ENCODE measurements at regions not wholly inside any gene's neighbourhood (a gene's known extent, or its start where the extent isn't known, plus 50 kb on each side); places are given as distances from the start of the nearest gene placed in this dataset.

DNA sequence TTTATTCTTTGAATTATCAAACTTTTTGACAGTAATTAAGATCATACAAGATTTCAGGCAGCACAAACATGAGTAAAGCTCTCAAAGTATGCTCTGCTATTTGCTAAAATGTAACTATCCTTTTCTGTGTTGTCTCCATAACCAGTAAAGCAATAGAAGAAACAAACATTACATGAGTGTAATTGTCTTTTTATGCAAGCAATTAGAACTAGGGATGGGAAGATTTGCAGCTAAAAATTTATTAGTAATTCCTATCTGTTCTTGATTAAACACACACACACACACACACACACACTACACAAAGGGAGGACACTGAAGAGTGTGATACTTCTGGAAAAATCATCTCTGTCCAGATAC, 512.9 kb downstream of the FAT4 start:
- intact Hi-C loops (cut with DNase I): no loop called here
- H3K27me3 ChIP-seq (ENCODE audit: control insufficient read depth in 1 of 2, insufficient read depth in 2 of 2, low read length in 1 of 2): no peaks in the 10 kb centered on the region
- ATAC-seq (ENCODE audit: low FRiP score): no peak
- H3K36me3 ChIP-seq (ENCODE audit: control insufficient read depth in 1 of 2, insufficient read depth in 2 of 2, low read length in 1 of 2): no peaks in the 10 kb centered on the region
- no peaks in the 10 kb centered on the region for H3K4me1 ChIP-seq (ENCODE audit: control insufficient read depth in 1 of 2, insufficient read depth in 2 of 2, low read length in 2 of 2)
- H3K4me3 ChIP-seq (ENCODE audit: low read length in 2 of 2): no peak overlapping the region
- DNase-seq: no peak
- H3K9me3 ChIP-seq (ENCODE audit: control insufficient read depth, low read length): no peaks in the 10 kb centered on the region
- H3K27ac ChIP-seq (ENCODE audit: low read depth in 1 of 2, low read length in 2 of 2): no peak overlapping the region

DNA sequence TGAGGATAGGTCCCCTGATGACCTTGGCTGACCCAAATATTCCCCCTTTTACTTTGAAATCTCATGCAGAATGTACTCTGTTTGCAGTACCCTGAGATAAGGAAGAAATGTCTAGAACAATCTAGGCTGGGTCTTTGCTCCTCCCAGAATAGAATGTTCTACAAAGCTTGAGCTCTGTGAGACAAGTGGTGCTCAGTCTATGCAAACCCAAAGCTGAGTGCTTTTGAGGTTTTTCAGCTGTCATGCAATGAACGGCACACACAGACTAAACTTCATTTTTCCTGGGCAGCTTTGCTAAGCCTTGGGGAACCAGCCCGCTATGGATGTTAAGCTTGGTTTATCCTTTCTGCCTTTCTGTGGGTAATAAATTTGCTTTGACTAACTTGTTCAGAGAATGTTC, 513.6 kb downstream of the FAT4 start:
- H3K27ac ChIP-seq (ENCODE audit: low read depth in 1 of 2, low read length in 2 of 2): no peak overlapping the region
- ATAC-seq (ENCODE audit: low FRiP score) (no peak), DNase-seq (no peak)
- WGBS, 2 donors: 28 to 30% methylated on average over 2 of the region's 2 CpGs
- no peaks in the 10 kb centered on the region for H3K9me3 ChIP-seq (ENCODE audit: control insufficient read depth, low read length)
- no peaks in the 10 kb centered on the region for H3K4me1 ChIP-seq (ENCODE audit: control insufficient read depth in 1 of 2, insufficient read depth in 2 of 2, low read length in 2 of 2)
- H3K27me3 ChIP-seq (ENCODE audit: control insufficient read depth in 1 of 2, insufficient read depth in 2 of 2, low read length in 1 of 2): no peaks in the 10 kb centered on the region
- intact Hi-C loops (cut with DNase I): no loop called here
- H3K4me3 ChIP-seq (ENCODE audit: low read length in 2 of 2): no peak overlapping the region
- H3K36me3 ChIP-seq (ENCODE audit: control insufficient read depth in 1 of 2, insufficient read depth in 2 of 2, low read length in 1 of 2): no peaks in the 10 kb centered on the region

DNA sequence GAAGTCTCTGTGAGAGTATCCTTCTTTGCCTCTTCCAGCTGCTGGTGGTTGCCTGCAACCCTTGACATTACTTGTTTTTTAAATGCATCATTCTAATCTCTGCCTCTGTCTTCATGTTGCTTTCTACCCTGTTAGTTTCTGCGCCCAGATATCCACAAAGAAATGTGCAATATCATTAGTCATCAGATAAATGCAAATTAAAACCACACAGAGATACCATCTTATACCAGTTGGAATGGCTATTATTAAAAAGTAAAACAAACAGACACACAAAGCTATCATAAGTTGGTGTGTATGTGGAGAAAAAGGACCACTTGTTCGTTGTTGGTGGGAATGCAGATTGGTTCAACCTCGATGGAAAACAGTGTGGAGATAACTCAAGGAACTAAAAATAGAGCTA, 517.4 kb downstream of the FAT4 start:
- H3K27me3 ChIP-seq (ENCODE audit: control insufficient read depth in 1 of 2, insufficient read depth in 2 of 2, low read length in 1 of 2): no peaks in the 10 kb centered on the region
- WGBS, 2 donors: 74 to 89% methylated on average over 3 of the region's 3 CpGs
- H3K4me3 ChIP-seq (ENCODE audit: low read length in 2 of 2): no peak overlapping the region
- DNase-seq: no peak
- no peak overlapping the region for H3K27ac ChIP-seq (ENCODE audit: low read depth in 1 of 2, low read length in 2 of 2)
- no peaks in the 10 kb centered on the region for H3K36me3 ChIP-seq (ENCODE audit: control insufficient read depth in 1 of 2, insufficient read depth in 2 of 2, low read length in 1 of 2)
- ATAC-seq (ENCODE audit: low FRiP score): no peak
- intact Hi-C loops (cut with DNase I): no loop called here
- no peaks in the 10 kb centered on the region for H3K9me3 ChIP-seq (ENCODE audit: control insufficient read depth, low read length)
- no peaks in the 10 kb centered on the region for H3K4me1 ChIP-seq (ENCODE audit: control insufficient read depth in 1 of 2, insufficient read depth in 2 of 2, low read length in 2 of 2)

DNA sequence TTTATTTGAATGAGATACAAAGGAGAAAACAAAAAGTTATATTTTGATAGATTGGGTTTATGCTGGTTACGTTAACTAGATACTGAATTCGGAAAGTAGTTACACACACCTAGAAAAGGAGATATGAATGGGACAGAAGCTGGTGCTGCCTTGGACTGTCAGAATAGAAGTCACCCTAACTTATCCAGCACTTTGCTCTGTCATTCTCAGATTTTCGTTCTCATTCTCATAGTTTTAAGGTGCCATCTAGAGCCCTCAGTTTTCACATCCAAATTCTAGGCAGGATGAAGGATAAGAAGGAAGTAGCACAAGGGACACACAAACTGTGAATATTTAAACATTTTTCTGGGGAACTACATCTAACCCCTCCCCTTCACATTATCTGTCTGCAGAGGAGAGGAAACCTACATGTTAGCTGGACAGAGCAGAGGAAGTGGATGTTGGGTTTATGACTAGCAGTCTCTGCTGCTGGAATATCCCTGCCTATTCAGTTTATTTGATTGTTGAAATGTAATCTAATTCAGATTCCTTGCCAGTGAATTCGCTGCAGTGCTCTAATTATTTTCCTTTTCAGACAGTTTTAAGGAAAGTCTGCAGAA, 521.9 kb downstream of the FAT4 start:
- intact Hi-C loops (cut with DNase I): no loop called here
- no peak for DNase-seq
- no peak for ATAC-seq (ENCODE audit: low FRiP score)
- 61 to 63% methylated on average over 4 of the region's 4 CpGs for WGBS, 2 donors
- Histone ChIP-seq H3K4me1 (ENCODE audit: control insufficient read depth in 1 of 2, insufficient read depth in 2 of 2, low read length in 2 of 2) (no peaks in the 10 kb centered on the region), H3K9me3 (ENCODE audit: control insufficient read depth, low read length) (no peaks in the 10 kb centered on the region), H3K27me3 (ENCODE audit: control insufficient read depth in 1 of 2, insufficient read depth in 2 of 2, low read length in 1 of 2) (no peaks in the 10 kb centered on the region), H3K36me3 (ENCODE audit: control insufficient read depth in 1 of 2, insufficient read depth in 2 of 2, low read length in 1 of 2) (no peaks in the 10 kb centered on the region), H3K27ac (ENCODE audit: low read depth in 1 of 2, low read length in 2 of 2) (no peak overlapping the region), H3K4me3 (ENCODE audit: low read length in 2 of 2) (no peak overlapping the region)

DNA sequence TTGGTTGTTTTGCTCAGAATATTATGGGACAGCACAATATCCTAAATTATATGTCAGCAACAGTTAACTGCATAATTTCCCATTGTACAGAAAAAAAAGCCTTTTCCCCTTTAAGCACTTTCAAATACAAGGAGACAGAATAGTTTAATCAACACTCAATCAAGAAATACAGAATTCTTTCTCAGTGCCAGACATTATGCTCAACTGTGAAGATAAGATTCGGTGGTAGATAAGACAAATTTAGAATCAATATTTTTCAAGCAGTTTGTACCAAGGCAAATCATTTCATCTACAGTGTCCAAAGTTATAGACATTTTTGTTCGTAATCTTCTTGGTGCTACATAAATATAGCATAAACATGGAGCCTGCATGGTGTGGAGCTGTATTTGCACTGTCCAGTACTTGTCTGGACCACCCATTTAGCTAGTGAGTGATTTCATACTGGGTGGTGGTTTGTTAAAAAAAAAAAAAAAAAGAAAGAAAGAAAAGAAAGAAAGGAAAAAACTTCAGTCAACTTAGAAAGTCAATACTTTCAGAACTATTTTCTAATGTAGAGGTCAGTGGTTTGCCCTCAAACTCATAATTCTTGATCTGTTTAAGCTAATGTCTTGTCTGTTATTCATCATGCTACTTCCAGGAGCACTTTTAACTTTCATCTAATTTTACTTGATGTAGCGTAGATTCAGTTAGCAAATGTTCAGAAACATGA, 522.9 kb downstream of the FAT4 start:
- Histone ChIP-seq H3K9me3 (ENCODE audit: control insufficient read depth, low read length) (no peaks in the 10 kb centered on the region), H3K4me3 (ENCODE audit: low read length in 2 of 2) (no peak overlapping the region), H3K27ac (ENCODE audit: low read depth in 1 of 2, low read length in 2 of 2) (no peak overlapping the region), H3K27me3 (ENCODE audit: control insufficient read depth in 1 of 2, insufficient read depth in 2 of 2, low read length in 1 of 2) (no peaks in the 10 kb centered on the region), H3K4me1 (ENCODE audit: control insufficient read depth in 1 of 2, insufficient read depth in 2 of 2, low read length in 2 of 2) (no peaks in the 10 kb centered on the region), H3K36me3 (ENCODE audit: control insufficient read depth in 1 of 2, insufficient read depth in 2 of 2, low read length in 1 of 2) (no peaks in the 10 kb centered on the region)
- intact Hi-C loops (cut with DNase I): no loop called here
- ATAC-seq (ENCODE audit: low FRiP score) (no peak), DNase-seq (no peak)
- WGBS, 2 donors: 44 to 53% methylated on average over 3 of the region's 3 CpGs

DNA sequence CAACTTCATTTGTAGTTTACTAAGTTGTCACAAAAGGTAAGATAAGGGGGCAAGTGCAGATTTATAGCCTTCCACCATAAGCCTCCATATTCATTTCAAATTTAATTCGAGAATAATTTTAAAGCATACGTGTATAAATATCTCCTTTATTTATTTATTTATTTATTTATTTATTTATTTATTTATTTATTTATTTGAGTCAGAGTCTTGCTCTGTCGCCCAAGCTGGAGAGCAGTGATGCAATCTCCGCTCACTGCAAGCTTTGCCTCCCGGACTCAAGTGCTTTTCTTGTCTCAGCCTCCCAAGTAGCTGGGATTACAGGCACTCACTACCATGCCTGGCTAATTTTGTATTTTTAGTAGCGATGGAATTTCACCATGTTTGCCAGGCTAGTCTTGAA, 523.4 kb downstream of the FAT4 start:
- ATAC-seq (ENCODE audit: low FRiP score) (no peak), DNase-seq (no peak)
- no peak overlapping the region for H3K27ac ChIP-seq (ENCODE audit: low read depth in 1 of 2, low read length in 2 of 2)
- H3K27me3 ChIP-seq (ENCODE audit: control insufficient read depth in 1 of 2, insufficient read depth in 2 of 2, low read length in 1 of 2): no peaks in the 10 kb centered on the region
- no peaks in the 10 kb centered on the region for H3K36me3 ChIP-seq (ENCODE audit: control insufficient read depth in 1 of 2, insufficient read depth in 2 of 2, low read length in 1 of 2)
- no peaks in the 10 kb centered on the region for H3K9me3 ChIP-seq (ENCODE audit: control insufficient read depth, low read length)
- H3K4me3 ChIP-seq (ENCODE audit: low read length in 2 of 2): no peak overlapping the region
- intact Hi-C loops (cut with DNase I): no loop called here
- H3K4me1 ChIP-seq (ENCODE audit: control insufficient read depth in 1 of 2, insufficient read depth in 2 of 2, low read length in 2 of 2): no peaks in the 10 kb centered on the region
- WGBS, 2 donors: 80% methylated on average over 6 of the region's 6 CpGs

DNA sequence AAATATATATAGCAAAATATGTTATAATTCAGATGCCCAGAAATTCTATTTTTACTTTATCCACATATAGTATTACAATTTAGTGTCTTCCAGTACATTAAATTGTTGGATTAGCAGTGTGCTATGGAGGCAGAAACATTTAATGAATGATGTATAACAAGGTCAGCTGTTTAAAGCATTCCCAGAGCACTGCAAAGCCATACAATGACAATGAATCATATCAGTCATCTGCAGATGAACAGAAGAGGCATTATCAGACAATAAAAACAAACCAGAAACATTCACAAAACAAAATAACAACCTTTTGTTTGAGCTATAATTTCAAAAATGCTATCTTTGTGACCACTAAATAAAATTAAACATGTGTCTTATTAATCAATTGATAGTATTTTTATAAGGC, 524.2 kb downstream of the FAT4 start:
- Histone ChIP-seq H3K36me3 (ENCODE audit: control insufficient read depth in 1 of 2, insufficient read depth in 2 of 2, low read length in 1 of 2) (no peaks in the 10 kb centered on the region), H3K4me3 (ENCODE audit: low read length in 2 of 2) (no peak overlapping the region), H3K9me3 (ENCODE audit: control insufficient read depth, low read length) (no peaks in the 10 kb centered on the region), H3K27ac (ENCODE audit: low read depth in 1 of 2, low read length in 2 of 2) (no peak overlapping the region), H3K4me1 (ENCODE audit: control insufficient read depth in 1 of 2, insufficient read depth in 2 of 2, low read length in 2 of 2) (no peaks in the 10 kb centered on the region), H3K27me3 (ENCODE audit: control insufficient read depth in 1 of 2, insufficient read depth in 2 of 2, low read length in 1 of 2) (no peaks in the 10 kb centered on the region)
- ATAC-seq (ENCODE audit: low FRiP score) (no peak), DNase-seq (no peak)
- intact Hi-C loops (cut with DNase I): no loop called here

DNA sequence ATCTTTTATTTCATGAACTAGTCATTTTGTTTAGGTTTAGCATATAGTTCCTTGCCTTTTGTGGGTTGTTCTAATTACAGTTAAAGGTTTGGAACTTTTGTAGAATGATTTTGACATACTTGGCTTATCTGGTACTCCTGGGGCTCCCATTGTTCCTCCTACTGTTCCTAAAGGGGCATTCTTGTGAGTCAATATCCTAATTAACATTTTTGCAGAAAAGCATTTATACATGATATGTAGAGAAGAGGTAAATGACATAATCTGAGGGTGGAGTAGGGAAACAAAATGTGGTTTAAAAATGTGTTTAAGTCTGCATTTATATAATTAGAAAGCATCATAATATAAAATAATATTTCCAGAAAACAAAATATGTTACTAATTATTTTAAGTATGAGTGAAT, 529.2 kb downstream of the FAT4 start:
- Histone ChIP-seq H3K27me3 (ENCODE audit: control insufficient read depth in 1 of 2, insufficient read depth in 2 of 2, low read length in 1 of 2) (no peaks in the 10 kb centered on the region), H3K27ac (ENCODE audit: low read depth in 1 of 2, low read length in 2 of 2) (no peak overlapping the region), H3K4me1 (ENCODE audit: control insufficient read depth in 1 of 2, insufficient read depth in 2 of 2, low read length in 2 of 2) (no peaks in the 10 kb centered on the region), H3K36me3 (ENCODE audit: control insufficient read depth in 1 of 2, insufficient read depth in 2 of 2, low read length in 1 of 2) (no peaks in the 10 kb centered on the region), H3K9me3 (ENCODE audit: control insufficient read depth, low read length) (no peaks in the 10 kb centered on the region), H3K4me3 (ENCODE audit: low read length in 2 of 2) (no peak overlapping the region)
- no peak for ATAC-seq (ENCODE audit: low FRiP score)
- intact Hi-C loops (cut with DNase I): no loop called here
- no peak for DNase-seq

DNA sequence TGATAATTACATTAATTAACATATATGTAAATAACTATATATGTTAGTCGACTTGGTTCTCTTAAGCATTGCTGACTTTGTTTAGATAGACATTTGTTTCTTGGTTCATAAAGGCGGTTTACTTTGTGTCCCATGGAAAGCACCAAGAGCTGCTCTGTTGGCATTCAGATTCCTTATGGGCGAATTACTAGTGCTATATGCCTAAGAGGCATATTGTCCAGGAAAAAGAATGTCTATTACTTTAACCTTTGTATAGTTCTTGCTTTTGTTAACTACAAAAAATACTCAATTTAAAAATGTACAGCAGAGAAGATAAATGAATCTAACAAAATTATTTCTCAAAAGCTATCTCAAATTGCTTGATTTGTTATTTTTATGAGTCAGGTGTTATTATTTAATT, 532.8 kb downstream of the FAT4 start:
- WGBS, 2 donors: 89 to 90% methylated on average over 3 of the region's 3 CpGs
- Histone ChIP-seq H3K27ac (ENCODE audit: low read depth in 1 of 2, low read length in 2 of 2) (no peak overlapping the region), H3K4me3 (ENCODE audit: low read length in 2 of 2) (no peak overlapping the region), H3K36me3 (ENCODE audit: control insufficient read depth in 1 of 2, insufficient read depth in 2 of 2, low read length in 1 of 2) (no peaks in the 10 kb centered on the region), H3K27me3 (ENCODE audit: control insufficient read depth in 1 of 2, insufficient read depth in 2 of 2, low read length in 1 of 2) (no peaks in the 10 kb centered on the region), H3K9me3 (ENCODE audit: control insufficient read depth, low read length) (no peaks in the 10 kb centered on the region), H3K4me1 (ENCODE audit: control insufficient read depth in 1 of 2, insufficient read depth in 2 of 2, low read length in 2 of 2) (no peaks in the 10 kb centered on the region)
- DNase-seq (no peak), ATAC-seq (ENCODE audit: low FRiP score) (no peak)
- intact Hi-C loops (cut with DNase I): no loop called here
